ENCODE measurements at regions not wholly inside any gene's neighbourhood (a gene's known extent, or its start where the extent isn't known, plus 50 kb on each side); places are given as distances from the start of the nearest gene placed in this dataset.

- TF ChIP-seq CTCF (IDR thresholded peaks at IDR 0.05), result no peak
- TF ChIP-seq POLR2AphosphoS5 (IDR thresholded peaks at IDR 0.05), result no peak
- TF ChIP-seq EP300 (IDR thresholded peaks at IDR 0.05), result no peak
- no peak for TF ChIP-seq POLR2A (IDR thresholded peaks at IDR 0.05)
Measured at GRCh38 chr15:84400820-84401219, 165.2 kb downstream of the GOLGA6L4 start.

All from suprapubic skin (tissue), 4 donors.